ENCODE measurements at regions not wholly inside any gene's neighbourhood (a gene's known extent, or its start where the extent isn't known, plus 50 kb on each side); places are given as distances from the start of the nearest gene placed in this dataset.
"Not testable (repeated sequence)": the region's sequence is repeated elsewhere in the genome, so short reads cannot be mapped to it uniquely, and the experiment has no call there.

- DNase-seq (ENCODE audit: low read depth, low spot score) = no peak
These were observed 259.6 kb upstream of the PIK3C3 start for GRCh38 chr18:41695441-41695840.

GRCh38 chr18:41693008-41693407, 262.0 kb upstream of the PIK3C3 start:
- no peak for DNase-seq (ENCODE audit: low read depth, low spot score)

GRCh38 chr18:41690332-41691127, 264.5 kb upstream of the PIK3C3 start:
- DNase-seq (ENCODE audit: low read depth, low spot score) = no peak

GRCh38 chr18:41687138-41687537, 267.9 kb upstream of the PIK3C3 start:
- no peak for DNase-seq (ENCODE audit: low read depth, low spot score)

- DNase-seq (ENCODE audit: low read depth, low spot score) = no peak
These were observed 273.7 kb upstream of the PIK3C3 start for GRCh38 chr18:41681138-41681880.

- DNase-seq (ENCODE audit: low read depth, low spot score) = no peak
These were observed 280.5 kb upstream of the PIK3C3 start for GRCh38 chr18:41674506-41674905.

GRCh38 chr18:41666231-41666630, 288.8 kb upstream of the PIK3C3 start:
- DNase-seq (ENCODE audit: low read depth, low spot score) = no peak

- DNase-seq (ENCODE audit: low read depth, low spot score) = no peak
These were observed 289.8 kb upstream of the PIK3C3 start for GRCh38 chr18:41665210-41665609.

- no peak for DNase-seq (ENCODE audit: low read depth, low spot score)
These were observed 294.4 kb upstream of the PIK3C3 start for GRCh38 chr18:41660654-41661053.

GRCh38 chr18:41659438-41660130, 295.4 kb upstream of the PIK3C3 start:
- DNase-seq (ENCODE audit: low read depth, low spot score) = no peak

GRCh38 chr18:41657189-41657588, 297.8 kb upstream of the PIK3C3 start:
- no peak for DNase-seq (ENCODE audit: low read depth, low spot score)

- no peak for DNase-seq (ENCODE audit: low read depth, low spot score)
These were observed 300.0 kb upstream of the PIK3C3 start for GRCh38 chr18:41655074-41655473.

- DNase-seq (ENCODE audit: low read depth, low spot score) = no peak
These were observed 307.1 kb upstream of the PIK3C3 start for GRCh38 chr18:41647914-41648313.

GRCh38 chr18:41646915-41647620, 308.0 kb upstream of the PIK3C3 start:
- no peak for DNase-seq (ENCODE audit: low read depth, low spot score)

- no peak for DNase-seq (ENCODE audit: low read depth, low spot score)
These were observed 309.3 kb upstream of the PIK3C3 start for GRCh38 chr18:41645589-41646360.

GRCh38 chr18:41644466-41644865, 310.6 kb upstream of the PIK3C3 start:
- no peak for DNase-seq (ENCODE audit: low read depth, low spot score)

- DNase-seq (ENCODE audit: low read depth, low spot score) = no peak
These were observed 311.6 kb upstream of the PIK3C3 start for GRCh38 chr18:41643427-41643826.

GRCh38 chr18:41642756-41643155, 312.3 kb upstream of the PIK3C3 start:
- no peak for DNase-seq (ENCODE audit: low read depth, low spot score)

- no peak for DNase-seq (ENCODE audit: low read depth, low spot score)
These were observed 315.8 kb upstream of the PIK3C3 start for GRCh38 chr18:41639218-41639617.

- not testable (repeated sequence) for DNase-seq (ENCODE audit: low read depth, low spot score)
These were observed 323.2 kb upstream of the PIK3C3 start for GRCh38 chr18:41631723-41632285.
